Spinal cord (tissue), 9 donors: ENCODE measurements at regions not wholly inside any gene's neighbourhood (a gene's known extent, or its start where the extent isn't known, plus 50 kb on each side); places are given as distances from the start of the nearest gene placed in this dataset.
"Not testable (repeated sequence)": the region's sequence is repeated elsewhere in the genome, so short reads cannot be mapped to it uniquely, and the experiment has no call there.

Experiments
- DNase-seq, 6 donors: peaks; one replicate each; pipeline versions ENCODE4 v3.0.0 to v3.0.0-alpha.2; 2013 to 2015; ENCODE audit warnings: low spot score in 6 of 6, low read depth in 4 of 6
- H3K27ac ChIP-seq: one replicate; pipeline ENCODE4 v1.5.1; 2013; ENCODE audit warnings: low read depth, low read length, control low read depth
- H3K27me3 ChIP-seq: one replicate; pipeline ENCODE4 v1.6.1; 2013; ENCODE audit warnings: low read length; ENCODE audit not compliant: control insufficient read depth, insufficient read depth
- H3K36me3 ChIP-seq: one replicate; pipeline ENCODE4 v1.6.1; 2013; ENCODE audit warnings: low read length; ENCODE audit not compliant: control insufficient read depth, insufficient read depth
- H3K4me1 ChIP-seq: one replicate; pipeline ENCODE4 v1.6.1; 2013; ENCODE audit warnings: low read length; ENCODE audit not compliant: control insufficient read depth, insufficient read depth
- H3K4me3 ChIP-seq: one replicate; pipeline ENCODE4 v1.5.1; 2013; ENCODE audit warnings: low read depth, low read length, control low read depth
- H3K9me3 ChIP-seq: one replicate; pipeline ENCODE4 v1.6.1; 2013; ENCODE audit warnings: low read length; ENCODE audit not compliant: control insufficient read depth, insufficient read depth
- WGBS: methylation state at CpG from one replicate; pipeline ENCODE4 v1.1.5; 2013; ENCODE audit warnings: missing lambda C conversion rate; ENCODE audit not compliant: insufficient coverage; 5-methylcytosine and 5-hydroxymethylcytosine counted together
- donor health status: healthy.

- no peaks in the 10 kb centered on the region for H3K4me1 ChIP-seq
- no peaks in the 10 kb centered on the region for H3K27me3 ChIP-seq
- H3K4me3 ChIP-seq, result no peak overlapping the region
- DNase-seq, result no peak
- no peaks in the 10 kb centered on the region for H3K9me3 ChIP-seq
- no peaks in the 10 kb centered on the region for H3K36me3 ChIP-seq
- H3K27ac ChIP-seq, result no peak overlapping the region
Measured at GRCh38 chr16:62760398-62760797, 724.2 kb upstream of the CDH8 start.

DNA sequence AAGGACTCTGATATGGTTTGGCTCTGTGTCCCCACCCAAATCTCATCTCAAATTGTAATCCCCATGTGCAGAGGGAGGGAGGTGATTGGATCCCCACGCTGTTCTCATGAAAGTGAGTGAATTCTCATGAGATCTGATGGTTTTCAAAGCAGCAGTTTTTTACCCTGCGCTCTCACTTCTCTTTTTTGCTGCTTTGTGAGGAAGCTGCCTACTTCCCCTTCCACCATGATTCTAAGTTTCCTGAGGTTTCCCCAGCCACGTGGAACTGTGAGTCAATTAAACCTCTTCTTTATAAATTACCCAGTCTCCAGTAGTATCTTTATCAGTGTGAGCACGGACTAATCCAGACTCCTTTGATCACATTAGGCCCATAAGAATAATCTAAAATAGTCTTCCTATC lies 719.7 kb upstream of the CDH8 start:
- Histone ChIP-seq H3K4me3 (no peak overlapping the region), H3K4me1 (no peaks in the 10 kb centered on the region), H3K27me3 (no peaks in the 10 kb centered on the region), H3K9me3 (no peaks in the 10 kb centered on the region), H3K27ac (no peak overlapping the region), H3K36me3 (no peaks in the 10 kb centered on the region)
- 100% methylated on average over 1 of the region's 4 CpGs for WGBS
- no peak for DNase-seq

- Histone ChIP-seq H3K27ac (no peak overlapping the region), H3K27me3 (no peaks in the 10 kb centered on the region), H3K36me3 (no peaks in the 10 kb centered on the region), H3K9me3 (no peaks in the 10 kb centered on the region), H3K4me3 (no peak overlapping the region), H3K4me1 (no peaks in the 10 kb centered on the region)
- WGBS, result 45% methylated on average over 2 of the region's 3 CpGs
- DNase-seq, result peak in 2 of 6 donors; percentile 64 to 74
Measured at GRCh38 chr16:62752854-62753253, 716.6 kb upstream of the CDH8 start.

- DNase-seq, result no peak
- Histone ChIP-seq H3K36me3 (no peaks in the 10 kb centered on the region), H3K27me3 (no peaks in the 10 kb centered on the region), H3K27ac (no peak overlapping the region), H3K4me3 (no peak overlapping the region), H3K9me3 (no peaks in the 10 kb centered on the region), H3K4me1 (no peaks in the 10 kb centered on the region)
- WGBS, result no CpG with 5 or more reads among the region's 1 CpG
Measured at GRCh38 chr16:62751218-62751617, 715.0 kb upstream of the CDH8 start.

DNA sequence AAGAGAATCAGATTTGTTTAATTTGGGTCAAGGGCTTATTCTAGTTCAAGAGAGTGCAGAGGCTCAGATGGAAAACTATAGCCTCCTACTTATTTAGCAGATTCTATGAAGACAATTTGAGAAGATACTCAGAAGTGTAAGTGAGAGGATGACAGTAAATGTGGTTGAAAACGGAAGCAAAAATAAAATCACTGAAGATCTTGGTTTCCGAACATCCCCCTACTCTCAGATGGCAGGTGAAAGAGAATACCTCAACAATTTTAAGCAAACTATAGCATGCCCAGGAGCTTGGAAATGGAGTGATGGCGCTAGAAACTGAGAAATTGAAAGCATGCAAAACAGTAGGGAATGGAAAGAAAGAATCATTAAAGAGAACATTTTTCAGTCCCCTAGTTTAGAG lies 705.5 kb upstream of the CDH8 start:
- DNase-seq, result no peak
- Histone ChIP-seq H3K4me3 (no peak overlapping the region), H3K4me1 (no peaks in the 10 kb centered on the region), H3K36me3 (no peaks in the 10 kb centered on the region), H3K9me3 (no peaks in the 10 kb centered on the region), H3K27ac (no peak overlapping the region), H3K27me3 (no peaks in the 10 kb centered on the region)
- WGBS, result no CpG with 5 or more reads among the region's 3 CpGs

DNA sequence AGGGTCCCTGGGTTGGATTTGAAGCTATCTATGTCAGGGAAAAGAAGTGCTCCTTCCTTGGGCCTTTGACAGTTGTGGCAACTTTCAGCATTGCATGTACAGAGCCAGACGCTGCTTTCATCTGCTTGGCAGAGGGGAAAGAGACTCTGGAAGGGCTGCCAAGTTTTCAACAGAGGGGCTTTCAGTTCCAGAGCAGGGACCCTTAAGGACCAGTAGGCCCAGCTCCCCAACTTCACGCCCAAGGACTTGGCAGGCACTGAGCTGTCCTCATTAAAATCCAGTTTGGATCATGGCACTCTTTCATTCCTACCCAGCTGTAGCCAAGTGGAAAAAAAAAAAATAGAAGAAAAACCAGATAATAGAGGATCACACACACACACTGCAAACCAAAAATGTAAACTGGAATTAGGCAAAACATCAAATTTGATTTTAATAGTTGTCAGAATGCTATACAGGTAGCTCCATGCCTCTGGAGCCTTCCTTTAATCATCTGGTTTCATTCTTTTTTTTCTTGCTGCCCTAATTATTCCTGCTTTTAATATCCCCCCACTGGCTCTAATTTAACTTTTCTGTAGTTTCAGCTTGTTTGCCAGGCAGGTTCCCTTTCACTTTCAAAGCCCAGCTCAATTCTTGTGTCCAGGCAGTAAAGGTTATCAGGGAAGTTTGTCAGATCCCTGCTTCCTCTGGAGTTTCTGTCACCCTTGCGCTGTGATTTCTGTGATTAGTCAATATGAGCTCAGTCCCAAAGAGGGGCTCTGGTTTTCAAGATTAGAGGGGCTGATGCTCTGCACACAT lies 702.6 kb upstream of the CDH8 start:
- Histone ChIP-seq H3K4me3 (no peak overlapping the region), H3K27ac (peak overlapping the region; percentile 63), H3K4me1 (no peaks in the 10 kb centered on the region), H3K36me3 (no peaks in the 10 kb centered on the region), H3K9me3 (no peaks in the 10 kb centered on the region), H3K27me3 (no peaks in the 10 kb centered on the region)
- DNase-seq, result peak; percentile 74 to 96 (median 84)
- 43% methylated on average over 3 of the region's 3 CpGs for WGBS

- no peaks in the 10 kb centered on the region for H3K36me3 ChIP-seq
- no peak overlapping the region for H3K4me3 ChIP-seq
- no peak for DNase-seq
- no peaks in the 10 kb centered on the region for H3K4me1 ChIP-seq
- no peaks in the 10 kb centered on the region for H3K9me3 ChIP-seq
- H3K27me3 ChIP-seq, result no peaks in the 10 kb centered on the region
- no peak overlapping the region for H3K27ac ChIP-seq
Measured at GRCh38 chr16:62732092-62732491, 695.9 kb upstream of the CDH8 start.

- not testable (repeated sequence) for H3K4me3 ChIP-seq, H3K27ac ChIP-seq, DNase-seq, H3K36me3 ChIP-seq, H3K27me3 ChIP-seq, H3K9me3 ChIP-seq, H3K4me1 ChIP-seq
- WGBS, result 82% methylated on average over 44 of the region's 48 CpGs
Measured at GRCh38 chr16:62724670-62725269, 688.5 kb upstream of the CDH8 start.

DNA sequence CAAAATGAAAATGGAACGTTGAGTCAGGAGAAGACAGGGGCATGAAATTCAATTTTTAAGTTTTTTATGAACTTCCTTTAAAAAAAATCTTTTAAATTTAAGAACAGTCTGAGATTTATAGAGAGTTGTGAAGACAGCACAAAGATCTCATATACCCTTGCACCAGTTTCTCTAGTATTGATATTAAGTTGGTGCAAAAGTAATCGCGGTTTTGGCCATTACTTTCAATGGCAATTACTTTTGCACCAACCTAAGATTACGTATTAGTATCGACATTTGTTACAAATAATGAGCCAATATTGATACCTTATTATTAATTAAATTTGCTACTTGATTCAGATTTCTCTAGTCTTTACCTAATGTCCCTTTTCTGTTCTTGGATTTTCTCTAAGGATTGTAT lies 684.4 kb upstream of the CDH8 start:
- H3K27me3 ChIP-seq, result no peaks in the 10 kb centered on the region
- no peaks in the 10 kb centered on the region for H3K36me3 ChIP-seq
- no peak overlapping the region for H3K4me3 ChIP-seq
- no peaks in the 10 kb centered on the region for H3K4me1 ChIP-seq
- no peaks in the 10 kb centered on the region for H3K9me3 ChIP-seq
- DNase-seq, result no peak
- no peak overlapping the region for H3K27ac ChIP-seq
- no CpG with 5 or more reads among the region's 5 CpGs for WGBS

GRCh38 chr16:62717026-62717425 lies 680.8 kb upstream of the CDH8 start:
- Histone ChIP-seq H3K27ac (no peak overlapping the region), H3K4me3 (no peak overlapping the region), H3K27me3 (no peaks in the 10 kb centered on the region), H3K36me3 (no peaks in the 10 kb centered on the region), H3K9me3 (no peaks in the 10 kb centered on the region), H3K4me1 (no peaks in the 10 kb centered on the region)
- no CpG with 5 or more reads among the region's 2 CpGs for WGBS
- DNase-seq, result no peak
